ENCODE measurements at regions not wholly inside any gene's neighbourhood (a gene's known extent, or its start where the extent isn't known, plus 50 kb on each side); places are given as distances from the start of the nearest gene placed in this dataset.

DNA sequence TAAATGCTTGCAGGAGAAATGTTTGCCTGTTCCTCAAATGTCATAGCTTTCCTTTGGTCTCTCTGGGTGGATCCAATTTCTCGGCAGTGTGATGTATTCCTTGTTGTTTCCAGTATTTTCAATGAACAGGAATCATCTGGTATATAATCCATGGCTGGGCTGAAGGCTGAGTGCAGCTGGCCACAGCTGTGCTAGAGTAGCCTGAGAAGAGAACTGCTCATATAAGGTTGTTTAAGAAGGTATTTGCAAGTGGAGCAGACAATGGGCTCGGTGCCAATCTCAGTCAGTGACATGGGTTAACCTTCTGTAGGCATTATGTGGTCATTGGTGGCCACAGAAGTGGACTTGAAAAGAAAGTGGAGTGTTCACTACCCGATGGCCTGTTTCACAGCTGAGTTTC, 390.3 kb downstream of the SPRY1 start:
- TF ChIP-seq CTCF (optimal IDR thresholded peaks at IDR 0.05 in 1 of 3, IDR thresholded peaks at IDR 0.05 in 1 of 3, conservative IDR thresholded peaks at IDR 0.05 in 1 of 3; ENCODE audit: extremely low read depth in 1 of 3, insufficient read depth in 2 of 3, low read length in 3 of 3) = no peak
- TF ChIP-seq EZH2 (IDR thresholded peaks at IDR 0.05; ENCODE audit: low read length) = no peak
